ELF-1 (cell line): ENCODE measurements at regions not wholly inside any gene's neighbourhood (a gene's known extent, or its start where the extent isn't known, plus 50 kb on each side); places are given as distances from the start of the nearest gene placed in this dataset.
A peak's percentile ranks its signal among the peaks of the same experiment; 100 is the strongest.

Experiments
- DNase-seq: peaks from one replicate; pipeline ENCODE4 v3.0.0-alpha.2; 2016; ENCODE audit warnings: low read depth, low spot score

- no peak for DNase-seq
Observed at GRCh38 chr13:89310943-89311672, 1639.9 kb downstream of the SLITRK5 start.

DNA sequence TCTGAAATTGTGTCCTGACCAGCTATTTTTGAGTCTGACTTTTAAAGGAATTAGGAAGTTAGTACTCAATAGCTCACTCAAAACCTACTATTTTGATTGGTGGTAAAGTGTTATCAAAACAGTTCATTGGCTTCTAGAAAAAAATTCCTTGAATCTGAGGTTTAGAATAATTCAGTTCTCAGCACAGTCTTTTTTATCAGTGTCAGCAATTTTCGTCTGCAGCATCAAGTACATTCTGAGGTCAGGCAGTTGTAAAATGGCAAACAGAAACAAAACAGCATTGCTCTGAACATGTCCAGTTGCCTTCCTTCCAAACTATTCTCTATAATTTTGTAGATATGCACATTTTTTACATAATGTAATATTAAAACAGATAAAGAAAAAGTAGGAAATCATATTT is 1644.1 kb downstream of the SLITRK5 start:
- no peak for DNase-seq

GRCh38 chr13:89322466-89322865 is 1651.3 kb downstream of the SLITRK5 start:
- DNase-seq: no peak

- DNase-seq: peak; percentile 41
Observed at GRCh38 chr13:89324582-89324981, 1653.4 kb downstream of the SLITRK5 start.

DNA sequence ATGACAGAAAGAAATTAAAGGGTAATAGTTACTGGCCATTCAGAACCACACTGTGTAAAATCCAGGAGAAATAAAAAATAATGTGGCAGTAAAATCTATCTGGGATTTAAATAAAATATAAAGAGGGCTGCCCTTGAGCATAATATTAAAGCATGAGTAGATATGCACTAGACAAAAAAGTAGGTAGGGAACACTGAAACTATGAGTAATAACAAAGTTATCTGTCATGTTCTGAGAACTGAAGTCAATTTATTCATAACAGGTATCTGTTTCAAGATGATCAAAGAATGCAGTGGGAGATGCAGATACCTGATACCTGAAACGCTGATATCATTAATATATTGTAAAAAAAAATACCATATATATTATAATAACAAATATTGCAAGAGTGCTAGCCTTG is 1672.0 kb downstream of the SLITRK5 start:
- no peak for DNase-seq

GRCh38 chr13:89352384-89352783 is 1681.2 kb downstream of the SLITRK5 start:
- no peak for DNase-seq

- DNase-seq: no peak
Observed at GRCh38 chr13:89361909-89362308, 1690.7 kb downstream of the SLITRK5 start.

GRCh38 chr13:89363144-89363543 is 1692.0 kb downstream of the SLITRK5 start:
- peak; percentile 66 for DNase-seq

- no peak for DNase-seq
Observed at GRCh38 chr13:89372193-89372592, 1701.0 kb downstream of the SLITRK5 start.

DNA sequence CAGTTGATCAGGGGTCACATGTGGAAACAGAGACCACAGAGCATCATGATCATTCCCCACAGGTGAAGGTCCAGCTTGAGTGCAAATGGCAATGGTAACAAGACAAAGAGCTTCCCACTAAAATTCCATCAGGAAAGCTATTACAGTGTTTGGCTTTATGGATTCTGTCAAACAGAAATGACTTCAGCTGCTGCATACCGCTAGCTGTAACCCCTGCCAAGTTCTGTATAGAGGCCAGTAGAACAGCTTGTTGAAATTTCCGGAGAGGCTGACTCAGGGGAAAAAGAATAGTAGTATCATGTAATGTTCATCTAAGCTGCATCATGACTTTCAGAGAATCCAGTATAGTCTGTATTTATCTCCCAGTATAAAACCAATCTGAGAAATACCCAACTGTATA is 1704.7 kb downstream of the SLITRK5 start:
- no peak for DNase-seq

DNA sequence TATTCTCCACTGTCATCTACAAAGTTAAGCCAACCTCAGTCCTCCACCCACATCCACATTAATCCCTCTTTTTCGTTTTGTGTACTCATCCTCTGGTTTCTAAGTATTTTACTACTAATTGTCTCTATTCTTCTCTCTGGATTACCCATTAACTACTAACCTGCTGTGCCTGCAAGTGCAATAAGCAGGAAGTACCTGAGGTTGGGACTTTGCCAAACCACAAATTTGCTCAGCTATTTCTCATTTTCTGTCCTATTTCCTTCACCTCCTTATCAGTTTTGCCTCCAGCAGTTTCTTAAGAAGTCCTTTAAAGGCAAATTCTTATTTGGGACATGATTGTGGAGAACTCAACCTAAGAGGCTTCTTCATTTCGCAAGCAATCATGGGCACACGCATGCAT is 1708.9 kb downstream of the SLITRK5 start:
- no peak for DNase-seq

GRCh38 chr13:89382981-89383380 is 1711.8 kb downstream of the SLITRK5 start:
- DNase-seq: no peak

DNA sequence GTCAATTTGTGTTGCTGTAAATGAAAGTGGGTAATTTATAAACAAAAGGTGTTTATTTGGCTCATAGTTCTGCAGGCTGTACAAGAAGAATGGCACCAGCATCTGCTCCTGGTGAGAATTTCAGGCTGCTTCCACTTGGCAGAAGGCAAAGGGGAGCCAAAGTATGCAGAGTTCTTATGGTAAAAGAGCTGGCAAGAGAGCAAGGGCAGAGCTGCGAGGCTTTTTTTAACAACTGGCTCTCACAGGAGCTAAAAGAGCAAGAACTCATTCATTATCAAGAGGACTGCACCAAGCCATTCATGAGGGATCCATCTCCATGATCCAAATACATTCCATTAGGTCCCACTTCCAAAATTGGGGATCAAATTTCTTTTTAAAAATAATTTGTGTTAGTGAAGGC is 1712.7 kb downstream of the SLITRK5 start:
- DNase-seq: no peak

DNA sequence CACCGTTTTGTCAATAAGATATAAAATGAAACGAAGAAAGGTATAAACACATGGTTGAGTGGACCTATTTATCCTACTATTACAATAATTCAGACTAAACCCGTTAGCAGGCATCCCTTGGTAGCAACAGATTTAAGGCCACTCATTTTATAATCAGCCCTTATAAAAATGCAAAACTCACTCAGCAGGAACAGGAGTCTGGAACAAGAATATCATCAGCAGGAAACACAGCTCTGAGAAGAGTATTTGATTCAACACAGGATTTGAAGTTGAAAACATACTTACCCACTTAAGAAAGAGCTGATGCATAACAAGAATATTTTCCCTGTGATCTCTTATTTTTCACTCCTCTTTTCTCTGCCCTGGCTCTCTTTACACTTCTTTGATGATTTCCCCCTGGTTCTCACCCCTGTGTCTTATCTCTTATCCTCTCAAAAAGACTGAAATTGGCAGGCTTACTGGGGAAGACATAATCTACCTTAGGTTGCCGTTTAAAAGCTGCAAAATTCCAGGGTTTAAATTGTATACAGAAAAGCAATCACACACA is 1722.7 kb downstream of the SLITRK5 start:
- DNase-seq: no peak

- no peak for DNase-seq
Observed at GRCh38 chr13:89401264-89401675, 1730.1 kb downstream of the SLITRK5 start.

- DNase-seq: no peak
Observed at GRCh38 chr13:89402211-89402610, 1731.0 kb downstream of the SLITRK5 start.

DNA sequence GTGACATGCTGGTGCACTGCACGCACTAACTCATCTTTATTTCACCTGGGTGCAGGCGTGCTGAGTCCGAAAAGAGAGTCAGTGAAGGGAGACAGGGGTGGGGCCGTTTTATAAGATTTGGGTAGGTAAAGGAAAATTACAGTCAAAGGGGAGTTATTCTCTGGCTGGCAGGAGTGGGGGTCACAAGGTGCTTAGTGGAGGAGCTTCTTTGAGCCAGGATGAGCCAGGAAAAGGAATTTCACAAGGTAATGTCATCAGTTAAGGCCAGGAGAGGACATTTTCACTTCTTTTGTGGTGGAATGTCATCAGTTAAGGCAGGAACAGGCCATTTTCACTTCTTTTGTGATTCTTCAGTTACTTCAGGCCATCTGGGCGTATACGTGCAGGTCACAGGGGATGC is 1734.9 kb downstream of the SLITRK5 start:
- peak; percentile 3 for DNase-seq

DNA sequence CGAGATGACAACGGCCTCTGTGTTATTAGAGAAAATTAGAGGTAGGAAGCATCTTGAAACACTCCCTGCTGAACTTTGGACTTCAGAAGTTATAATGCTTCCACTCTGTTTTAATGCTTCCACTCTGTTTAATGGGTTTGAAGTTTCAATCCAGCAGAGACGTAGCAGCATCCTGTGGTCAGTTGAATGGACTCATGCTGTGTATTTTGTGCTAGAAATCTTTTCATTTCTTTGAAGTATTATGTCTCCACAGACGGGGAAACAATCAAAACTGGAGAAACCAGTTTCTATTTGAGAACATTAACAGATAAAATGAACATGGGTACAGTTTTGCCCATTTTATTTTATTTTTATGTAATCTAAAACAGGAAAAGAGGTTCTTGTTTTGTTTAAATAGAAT is 1736.2 kb downstream of the SLITRK5 start:
- DNase-seq: no peak

DNA sequence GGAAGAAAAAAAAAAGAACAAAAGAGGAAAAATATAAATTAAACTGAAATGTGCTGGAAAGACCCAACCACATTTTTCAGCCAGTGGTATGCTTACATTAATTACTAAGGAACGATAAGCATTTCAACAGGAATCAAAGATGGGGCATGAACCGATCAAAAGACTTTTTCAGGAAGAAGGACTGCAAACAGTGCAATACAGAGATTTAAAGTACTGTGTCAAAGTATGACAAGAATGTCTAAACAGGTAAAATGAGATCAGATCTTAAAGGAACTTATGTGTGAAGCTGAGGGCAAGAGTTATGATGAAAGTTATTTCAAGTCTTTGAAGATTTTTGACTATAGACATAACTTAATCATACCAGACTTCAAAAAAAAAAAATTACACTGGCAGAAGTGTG is 1761.8 kb downstream of the SLITRK5 start:
- no peak for DNase-seq

DNA sequence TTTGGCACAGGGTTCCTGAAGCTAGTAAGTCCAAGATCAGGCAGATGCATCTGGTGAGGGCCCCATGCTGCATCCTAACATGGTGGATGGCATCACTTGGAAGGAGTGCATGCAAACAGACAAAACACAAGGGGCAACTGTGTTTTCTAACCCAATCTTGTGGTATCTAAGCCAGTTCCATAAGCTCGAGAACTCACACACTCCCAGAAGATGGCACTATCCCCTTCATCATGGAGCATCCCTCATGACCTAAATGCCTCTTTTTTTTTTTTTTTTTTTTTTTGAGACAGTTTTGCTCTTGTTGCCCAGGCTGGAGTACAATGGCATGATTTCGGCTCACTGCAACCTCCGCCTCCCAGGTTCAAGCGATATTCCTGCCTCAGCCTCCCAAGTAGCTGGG is 1763.5 kb downstream of the SLITRK5 start:
- peak; percentile 25 for DNase-seq

GRCh38 chr13:89454681-89455080 is 1783.5 kb downstream of the SLITRK5 start:
- DNase-seq: no peak

DNA sequence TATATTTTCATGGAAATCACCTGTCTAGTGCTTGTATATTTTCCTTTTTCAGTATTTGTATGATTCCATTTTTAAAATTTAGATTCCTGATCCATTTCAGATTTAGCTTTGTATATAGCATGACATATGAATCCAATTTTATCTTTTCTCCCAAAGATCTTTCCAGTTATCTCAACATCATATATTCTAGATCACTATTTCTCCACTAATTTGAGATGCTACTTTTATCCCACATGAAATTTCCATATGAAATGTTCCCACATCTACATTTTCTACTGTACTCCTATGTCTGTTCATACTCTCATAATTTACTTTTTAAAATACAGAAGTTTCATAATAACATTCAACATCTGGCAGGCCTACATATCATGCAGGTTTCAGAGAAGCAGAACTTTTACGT is 1784.1 kb downstream of the SLITRK5 start:
- no peak for DNase-seq

- no peak for DNase-seq
Observed at GRCh38 chr13:89455741-89456140, 1784.6 kb downstream of the SLITRK5 start.

GRCh38 chr13:89457977-89458376 is 1786.8 kb downstream of the SLITRK5 start:
- no peak for DNase-seq
